ENCODE measurements at regions not wholly inside any gene's neighbourhood (a gene's known extent, or its start where the extent isn't known, plus 50 kb on each side); places are given as distances from the start of the nearest gene placed in this dataset.

DNA sequence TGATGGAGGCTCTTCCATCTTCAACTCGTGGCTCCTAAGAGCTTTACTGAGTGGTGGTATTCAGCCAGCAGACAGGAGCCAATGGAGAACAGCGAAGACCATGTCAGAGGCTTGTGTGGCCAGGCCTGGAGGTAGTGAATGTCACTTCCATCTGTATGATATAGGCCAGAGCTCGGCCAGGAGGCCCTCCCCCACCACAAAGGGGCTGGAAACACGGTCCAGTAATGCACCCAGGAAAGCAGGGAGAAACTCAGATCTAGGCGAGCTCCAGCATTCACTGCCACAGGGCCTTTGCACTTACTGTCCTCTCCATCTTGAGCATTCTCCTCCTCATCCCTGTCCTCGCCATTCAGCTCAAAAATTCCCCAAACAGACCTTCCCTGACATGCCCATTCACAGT is 555.3 kb upstream of the C16orf82 start:
- Mint-ChIP-seq H3K27ac (no peak overlapping the region), H3K4me3 (no peak overlapping the region), H3K9me3 (no peaks in the 10 kb centered on the region), H3K27me3 (peaks cover 4% of the 10 kb centered on the region), H3K36me3 (no peaks in the 10 kb centered on the region), H3K4me1 (no peaks in the 10 kb centered on the region)
- Histone ChIP-seq H3K4me3 (ENCODE audit: low read depth, low read length) (no peak overlapping the region), H3K27ac (ENCODE audit: insufficient read depth, low read length, poor library complexity, severe bottlenecking) (no peak overlapping the region), H3K36me3 (ENCODE audit: control insufficient read depth, insufficient read depth, low read length) (no peaks in the 10 kb centered on the region), H3K9me3 (ENCODE audit: control insufficient read depth in 2 of 2, low read length in 2 of 2) (no peaks in the 10 kb centered on the region), H3K27me3 (ENCODE audit: control insufficient read depth, insufficient read depth, low read length) (peaks cover 2% of the 10 kb centered on the region), H3K4me1 (ENCODE audit: control insufficient read depth, insufficient read depth, low read length, poor library complexity, severe bottlenecking) (no peaks in the 10 kb centered on the region)
- no peak for DNase-seq
- ATAC-seq (ENCODE audit: low read depth in 2 of 2), result no peak

DNA sequence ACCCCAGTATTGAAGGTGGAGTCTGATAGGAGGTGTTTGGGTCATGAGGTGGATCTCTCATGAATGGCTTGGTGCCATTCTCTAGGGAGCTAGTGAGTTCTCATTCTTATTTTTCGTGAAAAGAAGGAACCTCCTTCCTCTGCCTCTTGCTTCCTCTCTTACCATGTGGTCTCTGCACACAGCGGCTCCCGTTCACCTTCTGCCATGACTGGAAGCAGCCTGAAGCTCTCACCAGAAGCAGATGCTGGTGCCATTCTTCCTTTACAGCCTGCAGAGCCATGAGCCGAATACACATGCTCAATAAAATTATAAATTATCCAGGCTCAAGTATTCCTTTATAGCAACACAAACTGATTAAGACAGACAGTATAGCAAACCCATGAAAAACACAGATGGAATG is 545.1 kb upstream of the C16orf82 start:
- no peak overlapping the region for H3K4me3 ChIP-seq (ENCODE audit: low read depth, low read length)
- H3K4me1 ChIP-seq (ENCODE audit: control insufficient read depth, insufficient read depth, low read length, poor library complexity, severe bottlenecking), result no peaks in the 10 kb centered on the region
- Mint-ChIP-seq H3K4me1 (no peaks in the 10 kb centered on the region), H3K36me3 (no peaks in the 10 kb centered on the region), H3K9me3 (peaks cover 0 to under 1% (median 0%) of the 10 kb centered on the region in 7 donors), H3K27me3 (no peaks in the 10 kb centered on the region), H3K27ac (no peak overlapping the region), H3K4me3 (no peak overlapping the region)
- ATAC-seq (ENCODE audit: low read depth in 2 of 2) (no peak), DNase-seq (no peak)
- H3K9me3 ChIP-seq (ENCODE audit: control insufficient read depth in 2 of 2, low read length in 2 of 2), result no peaks in the 10 kb centered on the region
- H3K36me3 ChIP-seq (ENCODE audit: control insufficient read depth, insufficient read depth, low read length), result no peaks in the 10 kb centered on the region
- H3K27me3 ChIP-seq (ENCODE audit: control insufficient read depth, insufficient read depth, low read length), result peaks cover 4% of the 10 kb centered on the region
- H3K27ac ChIP-seq (ENCODE audit: insufficient read depth, low read length, poor library complexity, severe bottlenecking), result no peak overlapping the region

- H3K27me3 Mint-ChIP-seq, result peaks cover 5% of the 10 kb centered on the region
- H3K9me3 Mint-ChIP-seq, result peaks cover 0 to 2% (median 0%) of the 10 kb centered on the region in 7 donors
- ATAC-seq (ENCODE audit: low read depth in 2 of 2), result no peak
- Histone ChIP-seq H3K27ac (ENCODE audit: insufficient read depth, low read length, poor library complexity, severe bottlenecking) (no peak overlapping the region), H3K9me3 (ENCODE audit: control insufficient read depth in 2 of 2, low read length in 2 of 2) (no peaks in the 10 kb centered on the region), H3K36me3 (ENCODE audit: control insufficient read depth, insufficient read depth, low read length) (no peaks in the 10 kb centered on the region), H3K4me1 (ENCODE audit: control insufficient read depth, insufficient read depth, low read length, poor library complexity, severe bottlenecking) (no peaks in the 10 kb centered on the region), H3K4me3 (ENCODE audit: low read depth, low read length) (no peak overlapping the region), H3K27me3 (ENCODE audit: control insufficient read depth, insufficient read depth, low read length) (peaks cover 4% of the 10 kb centered on the region)
- H3K36me3 Mint-ChIP-seq, result no peaks in the 10 kb centered on the region
- no peak overlapping the region for H3K4me3 Mint-ChIP-seq
- H3K27ac Mint-ChIP-seq, result no peak overlapping the region
- H3K4me1 Mint-ChIP-seq, result no peaks in the 10 kb centered on the region
- no peak for DNase-seq
These were observed 542.4 kb upstream of the C16orf82 start for GRCh38 chr16:26524281-26524680.

DNA sequence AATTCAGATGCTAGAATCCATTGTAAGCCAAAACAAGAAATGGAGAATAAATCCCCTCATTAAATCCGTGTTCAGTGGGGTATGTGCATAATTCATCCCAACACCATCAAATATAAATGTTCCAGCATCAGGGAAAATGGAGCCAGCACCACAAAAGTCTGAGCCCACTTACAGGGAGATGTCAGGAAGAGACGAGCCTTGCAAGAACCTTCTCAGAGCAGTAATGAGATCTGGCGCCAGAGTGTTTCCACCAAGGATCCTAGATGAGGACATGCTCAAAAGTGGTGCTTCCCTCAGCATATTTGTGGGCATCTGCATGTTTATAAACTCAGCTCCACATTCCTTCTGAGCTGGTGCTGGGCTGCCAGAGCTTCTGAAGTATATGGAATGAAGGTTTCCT is 541.9 kb upstream of the C16orf82 start:
- Histone ChIP-seq H3K36me3 (ENCODE audit: control insufficient read depth, insufficient read depth, low read length) (no peaks in the 10 kb centered on the region), H3K4me3 (ENCODE audit: low read depth, low read length) (no peak overlapping the region), H3K27me3 (ENCODE audit: control insufficient read depth, insufficient read depth, low read length) (peaks cover 4% of the 10 kb centered on the region), H3K27ac (ENCODE audit: insufficient read depth, low read length, poor library complexity, severe bottlenecking) (no peak overlapping the region), H3K4me1 (ENCODE audit: control insufficient read depth, insufficient read depth, low read length, poor library complexity, severe bottlenecking) (no peaks in the 10 kb centered on the region), H3K9me3 (ENCODE audit: control insufficient read depth in 2 of 2, low read length in 2 of 2) (no peaks in the 10 kb centered on the region)
- Mint-ChIP-seq H3K27me3 (peaks cover 5% of the 10 kb centered on the region), H3K27ac (no peak overlapping the region), H3K9me3 (peaks cover 0 to 2% (median 0%) of the 10 kb centered on the region in 7 donors), H3K4me1 (no peaks in the 10 kb centered on the region), H3K4me3 (no peak overlapping the region), H3K36me3 (no peaks in the 10 kb centered on the region)
- ATAC-seq (ENCODE audit: low read depth in 2 of 2) (no peak), DNase-seq (no peak)

DNA sequence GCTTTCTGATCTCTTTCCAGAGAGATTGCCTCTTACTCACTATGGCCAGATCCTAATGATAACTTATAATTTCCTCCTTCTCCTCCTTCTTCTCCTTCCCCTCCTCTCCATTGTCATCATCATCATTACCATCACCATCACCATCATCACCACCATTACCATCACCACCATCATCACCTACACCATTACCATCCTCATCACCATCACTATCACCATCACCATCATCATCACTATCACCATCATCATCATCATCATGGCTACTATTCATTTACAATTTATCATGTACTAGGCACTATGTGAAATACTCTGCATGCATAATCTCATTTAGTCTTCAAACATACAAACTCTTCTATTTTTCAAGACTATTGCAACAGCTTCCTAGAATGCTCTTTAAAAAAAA is 540.9 kb upstream of the C16orf82 start:
- peaks cover 5% of the 10 kb centered on the region for H3K27me3 Mint-ChIP-seq
- Histone ChIP-seq H3K4me1 (ENCODE audit: control insufficient read depth, insufficient read depth, low read length, poor library complexity, severe bottlenecking) (no peaks in the 10 kb centered on the region), H3K27me3 (ENCODE audit: control insufficient read depth, insufficient read depth, low read length) (peaks cover 4% of the 10 kb centered on the region), H3K9me3 (ENCODE audit: control insufficient read depth in 2 of 2, low read length in 2 of 2) (no peaks in the 10 kb centered on the region), H3K4me3 (ENCODE audit: low read depth, low read length) (no peak overlapping the region), H3K36me3 (ENCODE audit: control insufficient read depth, insufficient read depth, low read length) (no peaks in the 10 kb centered on the region), H3K27ac (ENCODE audit: insufficient read depth, low read length, poor library complexity, severe bottlenecking) (no peak overlapping the region)
- H3K36me3 Mint-ChIP-seq, result no peaks in the 10 kb centered on the region
- no peak overlapping the region for H3K27ac Mint-ChIP-seq
- ATAC-seq (ENCODE audit: low read depth in 2 of 2) (no peak), DNase-seq (no peak)
- H3K4me3 Mint-ChIP-seq, result no peak overlapping the region
- no peaks in the 10 kb centered on the region for H3K4me1 Mint-ChIP-seq
- H3K9me3 Mint-ChIP-seq, result peaks cover 0 to 2% (median 0%) of the 10 kb centered on the region in 7 donors

DNA sequence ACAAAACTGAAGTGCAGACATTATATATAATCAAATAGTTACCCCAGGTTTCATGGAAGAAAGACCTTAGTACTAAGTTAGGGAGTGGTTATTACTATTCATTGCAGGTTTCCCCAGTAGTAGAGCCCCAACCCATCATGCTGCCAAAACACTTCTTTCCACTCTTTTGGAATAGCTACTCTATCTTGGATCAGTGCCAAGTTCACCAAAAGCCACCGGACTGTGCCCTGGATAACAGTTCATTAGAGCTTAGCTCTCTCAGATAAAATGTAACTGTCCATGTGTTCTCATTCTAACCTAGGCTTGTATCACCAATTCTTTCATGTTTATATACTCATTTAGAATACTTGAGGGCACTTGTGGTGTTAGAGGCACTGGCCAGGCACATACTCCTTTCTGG is 540.1 kb upstream of the C16orf82 start:
- no peak for DNase-seq
- H3K27ac ChIP-seq (ENCODE audit: insufficient read depth, low read length, poor library complexity, severe bottlenecking), result no peak overlapping the region
- Mint-ChIP-seq H3K4me1 (no peaks in the 10 kb centered on the region), H3K27ac (no peak overlapping the region), H3K27me3 (peaks cover 5% of the 10 kb centered on the region), H3K4me3 (no peak overlapping the region), H3K9me3 (peaks cover 0 to 2% (median 0%) of the 10 kb centered on the region in 7 donors), H3K36me3 (no peaks in the 10 kb centered on the region)
- H3K4me3 ChIP-seq (ENCODE audit: low read depth, low read length), result no peak overlapping the region
- H3K27me3 ChIP-seq (ENCODE audit: control insufficient read depth, insufficient read depth, low read length), result peaks cover 4% of the 10 kb centered on the region
- ATAC-seq (ENCODE audit: low read depth in 2 of 2), result no peak
- no peaks in the 10 kb centered on the region for H3K36me3 ChIP-seq (ENCODE audit: control insufficient read depth, insufficient read depth, low read length)
- H3K4me1 ChIP-seq (ENCODE audit: control insufficient read depth, insufficient read depth, low read length, poor library complexity, severe bottlenecking), result no peaks in the 10 kb centered on the region
- no peaks in the 10 kb centered on the region for H3K9me3 ChIP-seq (ENCODE audit: control insufficient read depth in 2 of 2, low read length in 2 of 2)

GRCh38 chr16:26530584-26531289 is 536.0 kb upstream of the C16orf82 start:
- no peaks in the 10 kb centered on the region for H3K4me1 ChIP-seq (ENCODE audit: control insufficient read depth, insufficient read depth, low read length, poor library complexity, severe bottlenecking)
- Mint-ChIP-seq H3K4me3 (no peak overlapping the region), H3K9me3 (peaks cover 0 to 7% (median 2%) of the 10 kb centered on the region in 7 donors), H3K36me3 (no peaks in the 10 kb centered on the region), H3K27ac (no peak overlapping the region), H3K4me1 (no peaks in the 10 kb centered on the region), H3K27me3 (peaks cover 12% of the 10 kb centered on the region)
- no peak for ATAC-seq (ENCODE audit: low read depth in 2 of 2)
- no peaks in the 10 kb centered on the region for H3K9me3 ChIP-seq (ENCODE audit: control insufficient read depth in 2 of 2, low read length in 2 of 2)
- H3K27ac ChIP-seq (ENCODE audit: insufficient read depth, low read length, poor library complexity, severe bottlenecking), result no peak overlapping the region
- DNase-seq, result no peak
- H3K27me3 ChIP-seq (ENCODE audit: control insufficient read depth, insufficient read depth, low read length), result no peaks in the 10 kb centered on the region
- H3K4me3 ChIP-seq (ENCODE audit: low read depth, low read length), result no peak overlapping the region
- no peaks in the 10 kb centered on the region for H3K36me3 ChIP-seq (ENCODE audit: control insufficient read depth, insufficient read depth, low read length)

DNA sequence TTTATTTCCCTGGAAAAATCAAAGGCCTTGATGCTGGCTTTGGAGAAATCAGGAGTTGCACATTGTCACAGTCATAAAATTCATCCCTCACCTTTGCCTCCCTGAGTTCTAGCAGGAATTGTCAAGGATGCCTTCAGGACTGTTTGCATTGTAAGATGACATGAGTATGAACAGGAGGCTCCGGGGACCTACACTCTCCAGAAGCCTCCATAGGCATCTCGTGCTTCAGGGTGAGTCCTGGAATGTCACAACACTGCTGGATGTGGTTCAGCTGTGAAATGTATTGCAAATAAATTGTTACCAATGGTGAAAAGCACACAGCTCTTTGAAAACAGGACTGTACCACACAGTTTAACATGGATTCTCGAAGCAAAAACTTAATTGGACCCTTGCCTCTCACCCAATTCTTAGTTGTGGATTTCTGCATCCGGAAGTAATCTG is 535.4 kb upstream of the C16orf82 start:
- Histone ChIP-seq H3K27me3 (ENCODE audit: control insufficient read depth, insufficient read depth, low read length) (no peaks in the 10 kb centered on the region), H3K9me3 (ENCODE audit: control insufficient read depth in 2 of 2, low read length in 2 of 2) (no peaks in the 10 kb centered on the region), H3K4me3 (ENCODE audit: low read depth, low read length) (no peak overlapping the region), H3K27ac (ENCODE audit: insufficient read depth, low read length, poor library complexity, severe bottlenecking) (no peak overlapping the region), H3K4me1 (ENCODE audit: control insufficient read depth, insufficient read depth, low read length, poor library complexity, severe bottlenecking) (no peaks in the 10 kb centered on the region), H3K36me3 (ENCODE audit: control insufficient read depth, insufficient read depth, low read length) (no peaks in the 10 kb centered on the region)
- H3K36me3 Mint-ChIP-seq, result no peaks in the 10 kb centered on the region
- peaks cover 0 to 7% (median 2%) of the 10 kb centered on the region in 7 donors for H3K9me3 Mint-ChIP-seq
- H3K4me1 Mint-ChIP-seq, result no peaks in the 10 kb centered on the region
- H3K27ac Mint-ChIP-seq, result no peak overlapping the region
- no peak overlapping the region for H3K4me3 Mint-ChIP-seq
- DNase-seq, result no peak
- H3K27me3 Mint-ChIP-seq, result peaks cover 14% of the 10 kb centered on the region
- ATAC-seq (ENCODE audit: low read depth in 2 of 2), result no peak
